ENCODE measurements at regions not wholly inside any gene's neighbourhood (a gene's known extent, or its start where the extent isn't known, plus 50 kb on each side); places are given as distances from the start of the nearest gene placed in this dataset.

GRCh38 chr4:104896660-104897645, 249.7 kb upstream of the TET2 start:
- DNase-seq (ENCODE audit: low spot score): peak; percentile 9

DNA sequence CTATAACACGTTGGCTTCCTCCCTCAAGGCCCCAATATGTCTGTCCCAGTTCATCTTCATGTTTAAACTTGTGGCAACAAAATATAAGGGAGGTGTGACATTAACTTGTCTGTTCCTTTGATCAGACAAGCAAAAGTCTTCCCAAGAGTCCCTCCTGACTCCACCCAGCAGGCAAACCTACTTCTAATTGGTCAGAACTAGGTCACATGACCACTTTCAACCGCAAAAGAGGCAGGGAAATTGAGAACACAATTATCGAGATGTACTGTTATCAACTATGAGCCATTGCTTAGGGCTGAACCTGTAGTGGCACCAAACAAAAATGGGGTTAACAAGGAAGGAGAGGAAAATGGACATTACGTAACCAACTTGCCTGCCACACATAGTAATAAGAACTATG, 246.8 kb upstream of the TET2 start:
- no peak for DNase-seq (ENCODE audit: low spot score)

- no peak for DNase-seq (ENCODE audit: low spot score)
These were observed 245.2 kb upstream of the TET2 start for GRCh38 chr4:104901438-104901837.

GRCh38 chr4:104901961-104902605, 244.6 kb upstream of the TET2 start:
- DNase-seq (ENCODE audit: low spot score): no peak

GRCh38 chr4:104905065-104905464, 241.6 kb upstream of the TET2 start:
- DNase-seq (ENCODE audit: low spot score): no peak

DNA sequence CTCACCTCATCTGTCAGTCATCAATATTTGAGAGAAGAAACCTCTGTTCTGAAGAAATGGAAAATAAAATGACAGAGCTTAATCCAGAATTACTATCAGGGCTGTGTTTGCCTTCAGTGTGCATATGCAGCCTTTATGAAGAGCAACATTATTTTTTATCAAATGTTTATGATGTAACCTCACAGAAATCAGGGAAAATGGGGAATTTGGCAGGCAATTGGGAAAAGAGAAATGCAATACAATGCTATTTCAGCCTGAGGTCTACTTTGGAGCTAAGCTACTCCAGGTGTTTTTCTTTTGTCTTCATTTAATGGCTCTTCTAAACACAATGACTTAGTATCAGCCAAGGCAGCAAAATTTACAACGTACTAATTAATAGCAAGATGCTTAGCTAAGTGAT, 241.1 kb upstream of the TET2 start:
- no peak for DNase-seq (ENCODE audit: low spot score)

DNA sequence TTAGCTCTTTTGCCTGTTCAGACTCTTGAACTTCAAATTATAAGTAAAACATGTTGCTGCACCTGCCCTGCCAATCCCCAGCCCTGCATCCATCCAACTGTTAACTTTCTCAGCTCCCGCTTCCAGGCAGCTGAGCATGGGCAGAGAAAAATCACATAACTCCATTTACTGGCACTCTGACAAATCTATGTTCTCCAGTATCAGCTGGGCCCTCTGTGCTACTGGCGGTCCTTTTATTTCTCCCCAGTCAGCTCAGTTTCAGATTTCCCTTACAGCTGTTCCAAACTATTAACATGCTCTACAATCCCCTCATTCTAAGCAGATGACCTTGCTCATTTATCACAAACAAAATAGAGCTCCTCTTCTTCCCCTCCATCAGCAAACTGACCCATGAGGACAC, 240.4 kb upstream of the TET2 start:
- no peak for DNase-seq (ENCODE audit: low spot score)

DNA sequence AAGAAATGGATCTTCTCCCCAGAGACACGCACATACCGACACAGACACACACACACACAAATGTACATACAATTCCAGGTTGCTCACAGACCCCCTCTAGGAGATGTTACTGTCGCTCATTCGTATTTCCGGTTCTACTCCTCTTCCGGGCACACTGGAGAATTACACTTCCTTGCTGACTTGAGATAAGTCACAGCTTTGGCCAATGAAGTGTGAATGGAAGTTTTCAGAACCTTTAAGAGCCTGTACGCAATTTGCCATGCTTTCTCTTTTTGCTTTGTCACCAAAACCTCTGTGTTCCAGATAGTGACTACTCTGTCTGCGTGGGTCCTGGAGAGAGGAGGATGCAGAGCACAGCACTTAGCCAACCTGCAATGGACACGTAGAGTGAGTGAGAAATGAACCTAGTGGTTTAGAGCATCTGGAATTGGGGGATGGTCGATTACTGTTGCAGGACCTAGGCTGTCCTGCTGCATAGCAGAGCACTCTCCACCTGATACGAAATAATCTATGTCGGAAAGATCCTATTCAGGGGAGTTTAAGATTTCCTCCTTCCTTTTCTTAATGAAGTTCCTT, 239.5 kb upstream of the TET2 start:
- no peak for DNase-seq (ENCODE audit: low spot score)

GRCh38 chr4:104907991-104908390, 238.7 kb upstream of the TET2 start:
- no peak for DNase-seq (ENCODE audit: low spot score)

GRCh38 chr4:104909376-104909775, 237.3 kb upstream of the TET2 start:
- DNase-seq (ENCODE audit: low spot score): no peak

DNA sequence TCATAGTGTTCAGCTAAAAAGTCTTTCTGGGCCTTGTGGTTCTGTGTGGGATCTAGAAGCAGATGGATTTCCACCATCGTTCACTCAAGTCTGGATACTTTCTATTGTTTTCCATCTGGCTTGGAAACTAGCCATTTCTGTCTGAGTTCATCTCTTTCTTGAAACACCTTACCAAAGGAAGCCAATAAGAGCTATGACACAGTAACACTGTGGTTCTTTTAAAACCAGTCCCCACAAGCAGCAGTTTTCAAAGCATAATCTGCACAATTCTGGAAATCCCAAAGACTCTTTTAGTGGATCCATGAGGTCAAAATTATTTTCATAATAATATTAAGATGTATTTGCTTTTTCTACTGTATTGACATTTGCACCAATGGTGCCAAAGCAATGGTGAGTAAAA, 234.2 kb upstream of the TET2 start:
- no peak for DNase-seq (ENCODE audit: low spot score)

DNA sequence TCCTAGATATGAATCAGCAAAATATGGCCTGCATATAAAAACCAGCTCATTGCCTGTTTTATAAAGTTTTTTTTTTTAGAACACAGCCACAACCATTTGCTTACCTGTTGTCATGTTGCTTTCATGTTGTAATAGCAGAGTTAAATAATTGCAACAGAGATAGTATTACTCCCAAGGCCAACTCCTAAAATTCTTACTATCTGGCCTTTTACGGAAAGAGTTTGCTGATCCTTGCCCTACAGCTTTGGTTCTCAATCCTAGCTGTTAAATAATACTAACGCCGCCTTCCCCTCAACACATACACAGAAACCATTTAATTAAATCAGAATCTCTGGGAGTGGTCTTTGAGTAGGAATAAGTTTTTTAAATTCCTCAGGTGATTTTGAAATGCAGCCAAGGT, 231.3 kb upstream of the TET2 start:
- no peak for DNase-seq (ENCODE audit: low spot score)

DNA sequence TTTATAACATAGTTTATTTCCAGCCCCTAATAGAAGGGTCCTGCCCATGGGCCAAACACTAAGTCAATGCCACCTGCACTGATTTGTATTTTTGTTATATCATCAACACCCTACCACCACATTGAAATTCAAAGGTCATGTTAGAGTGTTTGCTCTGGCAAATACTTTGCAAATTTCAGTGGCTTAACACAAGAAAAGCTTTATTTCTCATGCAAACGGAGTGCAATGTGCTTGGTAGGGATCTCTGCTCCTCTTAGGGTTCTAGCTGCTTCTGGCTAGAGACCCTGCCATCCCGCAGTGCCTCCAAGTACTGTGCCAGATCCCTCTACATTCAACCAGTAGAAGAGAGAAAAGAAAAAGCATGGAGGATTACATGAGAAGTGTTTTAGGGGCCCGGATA, 230.8 kb upstream of the TET2 start:
- no peak for DNase-seq (ENCODE audit: low spot score)

DNA sequence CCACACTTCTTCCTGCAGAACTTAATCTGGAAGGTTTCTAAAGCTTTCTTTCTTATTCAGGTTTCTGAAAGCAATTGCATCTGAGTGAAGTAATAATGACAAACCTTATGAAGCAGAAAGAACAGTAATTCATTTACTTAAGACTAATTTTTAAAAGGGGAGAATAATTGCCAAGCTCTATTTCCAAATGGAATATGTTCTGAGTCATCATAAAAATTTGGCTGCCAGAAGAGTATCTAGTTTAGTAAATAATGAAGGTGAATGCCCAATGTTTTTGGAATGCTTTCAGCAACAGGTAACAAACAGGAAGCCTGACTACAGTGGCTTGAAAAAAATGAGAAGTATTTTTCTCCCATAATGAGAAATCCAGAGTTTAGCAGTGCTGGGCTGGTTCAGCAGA, 227.3 kb upstream of the TET2 start:
- no peak for DNase-seq (ENCODE audit: low spot score)

DNA sequence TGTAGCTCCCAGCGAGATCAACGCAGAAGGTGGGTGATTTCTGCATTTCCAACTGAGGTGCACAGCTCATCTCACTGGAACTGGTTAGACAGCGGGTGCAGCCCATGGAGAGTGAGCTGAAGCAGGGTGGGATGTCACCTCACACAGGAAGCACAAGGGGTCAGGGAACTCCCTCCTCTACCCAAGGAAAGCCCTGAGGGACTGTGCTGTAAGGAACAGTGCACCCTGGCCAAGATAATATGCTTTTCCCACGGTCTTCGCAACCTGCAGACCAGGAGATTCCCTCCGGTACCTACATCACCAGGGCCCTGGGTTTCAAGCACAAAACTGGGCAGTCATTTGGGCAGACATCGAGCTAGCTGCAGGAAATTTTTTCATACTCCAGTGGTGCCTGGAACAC, 216.4 kb upstream of the TET2 start:
- DNase-seq (ENCODE audit: low spot score): no peak

DNA sequence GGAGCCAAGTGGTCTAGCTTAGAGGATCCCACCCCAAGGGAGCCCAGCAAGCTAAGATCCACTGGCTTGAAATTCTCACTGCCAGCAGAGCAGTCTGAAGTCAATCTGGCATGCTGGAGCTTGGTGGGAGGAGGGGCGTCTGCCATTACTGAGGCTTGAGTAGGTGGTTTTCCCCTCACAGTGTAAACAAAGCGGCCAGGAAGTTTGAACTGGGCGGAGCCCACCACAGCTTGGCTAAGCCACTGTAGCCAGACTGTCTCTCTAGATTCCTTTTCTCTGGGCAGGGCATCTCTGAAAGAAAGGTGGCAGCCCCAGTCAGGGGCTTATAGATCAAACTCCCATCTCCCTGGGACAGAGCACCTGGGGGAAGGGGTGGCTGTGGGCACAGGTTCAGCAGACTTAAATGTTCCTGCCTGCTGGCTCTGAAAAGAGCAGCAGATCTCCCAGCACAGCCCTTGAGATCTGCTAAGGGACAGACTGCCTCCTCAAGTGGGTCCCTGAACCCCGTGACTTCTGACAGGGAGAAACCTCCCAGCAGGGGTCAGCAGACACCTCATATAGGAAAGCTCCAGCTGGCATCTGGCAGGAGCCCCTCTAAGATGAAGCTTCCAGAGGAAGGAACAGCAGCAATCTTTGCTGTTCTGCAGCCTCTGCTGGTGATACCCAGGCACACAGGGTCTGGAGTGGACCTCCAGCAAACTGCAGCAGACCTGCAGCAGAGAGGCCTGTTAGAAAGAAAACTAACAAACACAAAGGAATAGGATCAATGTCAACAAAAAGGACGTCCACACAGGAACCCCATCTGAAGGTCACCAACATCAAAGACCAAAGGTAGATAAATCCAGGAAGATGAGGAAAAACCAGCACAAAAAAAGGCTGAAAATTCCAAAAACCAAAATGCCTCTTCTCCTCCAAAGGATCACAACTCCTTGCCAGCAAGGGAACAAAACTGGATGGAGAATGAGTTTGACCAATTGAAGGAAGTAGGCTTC, 215.6 kb upstream of the TET2 start:
- peak; percentile 41 for DNase-seq (ENCODE audit: low spot score)

DNA sequence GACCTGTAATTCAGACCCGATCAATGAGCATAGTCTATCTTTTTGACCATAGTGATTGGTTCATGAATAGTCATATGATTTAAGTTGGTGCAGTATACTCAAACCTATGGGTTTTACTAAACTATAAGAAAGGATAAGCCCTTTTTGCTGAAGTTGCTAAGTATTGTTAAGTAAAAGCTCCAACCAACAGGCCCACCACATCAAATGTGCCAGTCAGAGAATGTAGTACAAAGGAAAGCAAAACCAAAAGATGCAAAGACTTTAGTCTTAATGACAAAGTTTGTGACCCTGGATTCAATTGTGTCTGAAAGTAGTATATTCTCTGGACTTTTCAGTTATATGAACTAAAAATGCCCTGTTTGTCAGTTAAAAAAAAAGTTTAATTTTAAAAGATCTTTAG, 208.1 kb upstream of the TET2 start:
- no peak for DNase-seq (ENCODE audit: low spot score)

- peak; percentile 62 for DNase-seq (ENCODE audit: low spot score)
These were observed 205.7 kb upstream of the TET2 start for GRCh38 chr4:104940927-104941326.

- no peak for DNase-seq (ENCODE audit: low spot score)
These were observed 205.0 kb upstream of the TET2 start for GRCh38 chr4:104941661-104942062.

DNA sequence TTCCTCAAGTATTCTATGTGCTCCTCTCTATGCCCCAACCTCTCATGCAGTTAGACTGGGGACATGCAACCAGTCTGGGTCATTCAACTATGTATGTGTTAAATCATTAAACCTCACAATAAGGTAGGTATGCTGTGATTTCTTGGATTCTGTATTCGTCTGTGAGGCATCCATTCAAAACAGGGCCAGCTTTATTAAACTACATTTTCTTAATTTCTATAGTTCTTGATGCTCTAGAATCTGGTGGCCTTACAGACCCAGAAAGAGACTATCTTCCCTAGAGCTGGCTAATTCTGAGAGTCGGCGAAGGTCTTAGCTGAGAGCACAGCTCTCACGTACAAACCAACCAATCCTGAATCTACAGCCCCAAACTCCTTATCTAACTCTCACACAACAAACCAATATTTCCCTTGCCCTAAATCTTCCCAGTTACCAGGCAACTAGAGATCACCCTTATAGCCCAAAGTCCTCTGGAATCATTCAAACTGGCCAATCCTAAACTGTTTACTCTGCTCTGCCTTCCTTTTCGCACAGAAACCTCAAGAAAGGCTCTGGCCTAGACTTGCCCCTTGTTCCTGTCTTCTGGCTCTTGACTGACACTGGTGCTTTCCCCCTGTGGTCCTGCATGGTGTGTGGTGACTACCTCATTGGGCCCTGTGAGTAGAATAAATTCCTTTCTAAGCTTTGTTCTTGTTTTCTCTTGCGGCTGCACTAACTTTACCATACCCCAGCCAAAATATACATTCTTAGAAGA, 203.5 kb upstream of the TET2 start:
- no peak for DNase-seq (ENCODE audit: low spot score)

DNA sequence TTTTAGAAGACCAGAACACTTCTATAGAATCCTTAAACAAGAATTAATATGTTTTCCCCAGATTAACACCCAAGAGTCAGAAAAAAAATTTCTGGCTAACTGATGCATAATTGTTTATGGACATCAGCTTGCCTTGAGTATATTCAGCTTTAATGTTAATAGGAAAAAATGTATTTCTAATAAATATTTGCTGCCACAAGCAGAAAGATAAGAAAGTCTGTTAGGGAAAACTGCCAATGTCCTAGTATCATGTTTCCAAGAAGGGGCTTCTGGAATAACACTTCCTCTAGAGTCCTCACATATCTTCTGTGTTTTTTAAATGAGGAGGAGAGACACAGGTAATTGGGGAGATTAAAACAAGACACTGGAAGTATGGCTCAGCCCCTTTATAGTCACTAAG, 202.1 kb upstream of the TET2 start:
- DNase-seq (ENCODE audit: low spot score): no peak

Measured in SK-N-DZ (cell line).